ENCODE measurements at regions not wholly inside any gene's neighbourhood (a gene's known extent, or its start where the extent isn't known, plus 50 kb on each side); places are given as distances from the start of the nearest gene placed in this dataset.

DNA sequence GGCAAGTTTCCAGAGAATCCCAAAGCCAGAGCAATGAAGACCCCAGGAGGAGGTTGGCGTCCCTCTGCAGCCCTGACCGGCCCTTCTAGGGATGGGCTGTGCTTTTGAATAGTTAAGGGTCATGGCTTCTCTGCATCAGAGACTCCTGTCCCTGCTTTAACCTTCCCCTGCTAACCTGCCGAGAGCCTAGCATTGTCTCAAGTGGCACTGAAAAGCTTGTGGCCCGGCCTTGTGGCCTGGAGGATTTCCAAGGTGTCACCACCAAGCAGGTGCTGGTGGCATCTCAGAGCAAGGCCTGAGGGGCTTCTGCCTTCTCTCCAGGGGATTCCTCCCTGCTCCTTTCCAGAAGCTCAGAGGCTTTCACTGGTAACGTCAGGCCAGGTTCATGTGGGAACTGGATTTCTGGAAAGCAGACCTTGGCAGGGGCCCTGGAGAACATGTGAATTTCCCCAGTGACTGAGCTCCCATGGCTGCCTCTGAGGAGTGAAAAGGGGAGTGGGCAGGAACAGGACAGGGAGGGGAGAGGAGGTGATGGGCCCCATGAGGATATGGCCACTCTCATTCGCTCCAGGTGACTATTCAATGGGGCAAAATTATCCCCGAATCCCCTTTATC, 409.9 kb downstream of the PTPRU start:
- no peak for DNase-seq (ENCODE audit: low read depth in 2 of 2, low spot score in 1 of 2)

GRCh38 chr1:29645586-29645985, 409.3 kb downstream of the PTPRU start:
- no peak for DNase-seq (ENCODE audit: low read depth in 2 of 2, low spot score in 1 of 2)

- DNase-seq (ENCODE audit: low read depth in 2 of 2, low spot score in 1 of 2): no peak
These were observed 408.5 kb downstream of the PTPRU start for GRCh38 chr1:29644812-29645211.

- no peak for DNase-seq (ENCODE audit: low read depth in 2 of 2, low spot score in 1 of 2)
These were observed 407.6 kb downstream of the PTPRU start for GRCh38 chr1:29643838-29644440.

DNA sequence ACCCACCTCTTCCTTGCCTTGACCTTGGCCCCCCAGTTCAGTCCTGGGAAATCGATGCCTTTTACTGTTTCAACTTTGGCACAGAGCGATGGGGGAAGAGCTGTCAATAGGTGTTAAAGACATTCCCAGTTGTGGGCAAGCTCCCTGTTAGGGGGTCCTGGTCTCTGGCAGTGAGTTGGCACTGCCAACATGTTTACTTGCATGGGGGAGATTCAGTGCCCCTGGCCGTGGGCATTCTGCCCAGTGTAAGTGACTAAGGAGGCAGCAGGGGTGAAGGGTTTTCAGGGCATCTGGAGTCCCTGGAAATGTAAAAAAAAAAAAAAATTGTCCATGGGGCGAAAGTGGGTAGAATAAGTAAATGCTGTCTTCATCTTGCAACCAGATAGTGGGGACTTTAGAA, 407.0 kb downstream of the PTPRU start:
- no peak for DNase-seq (ENCODE audit: low read depth in 2 of 2, low spot score in 1 of 2)

GRCh38 chr1:29642519-29642918, 406.2 kb downstream of the PTPRU start:
- no peak for DNase-seq (ENCODE audit: low read depth in 2 of 2, low spot score in 1 of 2)

GRCh38 chr1:29641921-29642320, 405.6 kb downstream of the PTPRU start:
- no peak for DNase-seq (ENCODE audit: low read depth in 2 of 2, low spot score in 1 of 2)

- DNase-seq (ENCODE audit: low read depth in 2 of 2, low spot score in 1 of 2): no peak
These were observed 404.1 kb downstream of the PTPRU start for GRCh38 chr1:29640428-29640785.

DNA sequence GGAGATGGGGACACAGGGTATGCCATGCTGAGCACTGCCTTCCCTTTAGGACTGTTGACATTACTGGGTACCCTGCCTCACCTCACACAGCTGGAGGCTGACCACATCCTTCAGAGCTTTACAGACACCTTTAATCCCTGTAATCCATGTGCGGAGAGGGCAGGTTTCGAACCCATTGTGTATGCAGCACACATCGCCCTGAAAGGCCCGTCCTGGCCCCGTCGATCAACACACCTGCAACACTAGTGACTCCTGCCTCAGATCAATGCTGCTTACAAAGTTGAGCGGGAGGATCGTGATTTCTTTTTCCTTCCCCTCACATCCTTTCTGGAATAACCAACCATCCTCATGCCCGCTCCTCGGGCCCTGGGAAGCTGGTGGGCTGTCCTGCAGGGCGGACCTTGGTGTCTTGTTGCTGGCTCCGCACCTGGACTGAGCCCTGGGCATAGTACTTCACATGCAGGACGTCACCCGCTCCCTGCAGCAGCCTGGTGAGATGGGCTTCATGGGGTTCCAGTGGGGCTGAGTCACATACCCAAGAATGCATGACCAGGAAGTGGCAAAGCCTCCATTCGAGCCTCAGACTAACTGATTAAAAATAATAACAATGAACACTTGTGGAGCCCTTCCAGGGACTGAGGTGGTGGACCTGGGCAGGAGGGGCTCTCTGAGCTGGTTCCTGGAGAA, 403.6 kb downstream of the PTPRU start:
- no peak for DNase-seq (ENCODE audit: low read depth in 2 of 2, low spot score in 1 of 2)

DNA sequence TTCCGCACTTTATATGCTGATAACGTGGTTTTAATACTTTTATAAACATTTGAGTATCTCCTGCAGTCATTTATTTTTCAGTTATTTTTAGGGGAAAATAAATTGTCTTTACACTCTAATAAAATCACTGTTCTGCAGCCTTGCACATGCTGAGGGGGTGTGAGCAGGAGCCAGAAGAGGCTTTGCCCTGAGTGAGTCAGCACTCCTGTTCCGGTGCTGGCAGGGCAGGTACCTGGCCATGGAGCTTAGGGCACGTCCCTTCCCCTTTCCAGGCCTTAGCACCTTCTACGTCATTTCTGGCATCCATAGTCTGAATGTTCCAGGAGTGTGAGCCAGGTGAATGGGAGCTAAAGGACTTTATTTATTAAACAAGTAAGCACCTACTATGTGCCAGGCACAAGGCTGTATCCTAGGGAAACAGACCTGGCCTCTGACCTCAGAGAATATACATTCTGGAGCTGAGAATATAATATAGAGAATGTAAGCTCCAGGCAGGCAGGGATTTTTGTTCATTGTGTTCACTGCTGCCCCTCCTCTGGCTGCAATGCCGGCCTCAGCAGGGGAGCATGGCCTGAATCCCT, 402.9 kb downstream of the PTPRU start:
- no peak for DNase-seq (ENCODE audit: low read depth in 2 of 2, low spot score in 1 of 2)

- no peak for DNase-seq (ENCODE audit: low read depth in 2 of 2, low spot score in 1 of 2)
These were observed 402.0 kb downstream of the PTPRU start for GRCh38 chr1:29638281-29638680.

DNA sequence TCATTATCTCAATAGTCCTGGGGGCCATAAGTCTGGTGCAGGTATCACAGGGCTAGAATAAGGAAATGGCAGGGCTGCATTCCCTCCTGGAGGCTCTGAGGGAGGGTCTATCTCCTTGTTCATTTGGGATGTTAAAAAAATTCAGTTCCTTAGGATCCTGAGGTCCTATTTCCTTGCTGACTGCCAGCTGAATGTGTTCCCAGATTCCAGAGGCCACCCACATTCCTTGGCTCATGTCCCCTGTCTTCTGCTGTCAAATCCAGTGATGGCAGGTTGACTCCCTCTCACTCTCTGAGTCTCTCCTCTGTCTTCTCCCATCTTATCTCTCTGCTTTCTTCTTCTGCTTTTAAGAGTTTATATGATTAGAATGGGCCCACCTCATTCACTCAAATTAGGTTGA, 400.6 kb downstream of the PTPRU start:
- DNase-seq (ENCODE audit: low read depth in 2 of 2, low spot score in 1 of 2): no peak

DNA sequence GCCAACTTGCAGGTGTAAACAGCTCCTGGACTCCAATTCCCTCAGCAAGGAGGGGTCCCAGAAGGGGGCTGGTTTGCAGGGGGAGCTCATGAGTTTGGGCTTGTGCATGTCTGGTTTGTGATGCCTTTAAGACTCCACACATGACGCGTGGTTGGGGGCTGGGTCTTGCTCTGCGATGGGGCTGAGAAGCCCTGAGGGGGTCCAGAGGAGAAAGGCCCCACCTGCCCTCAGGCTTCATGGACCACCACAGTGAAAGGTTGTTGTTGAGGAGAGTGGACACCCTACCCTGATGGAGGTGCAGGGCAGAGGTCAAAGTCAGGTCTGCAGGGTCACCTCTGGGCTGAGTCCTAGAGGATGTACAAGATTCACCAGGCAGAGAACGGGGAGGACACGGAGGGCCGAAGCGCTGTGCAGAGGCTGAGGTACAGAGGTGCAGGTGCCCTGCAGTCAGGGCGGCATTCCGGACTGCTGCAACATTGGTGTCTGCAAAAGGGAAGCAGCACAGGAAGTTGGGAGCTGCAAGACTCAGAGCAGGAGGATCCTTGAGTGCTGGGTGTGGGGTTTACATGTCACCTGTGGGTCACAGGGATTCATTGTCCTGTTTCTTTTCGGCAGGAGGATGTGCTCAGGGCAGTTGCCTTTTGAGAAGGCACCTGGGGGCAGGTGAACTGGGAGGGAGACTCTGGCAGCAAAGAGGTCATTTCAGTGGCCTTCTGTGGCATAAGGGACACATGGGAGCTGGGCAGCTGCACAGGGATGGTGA, 399.4 kb downstream of the PTPRU start:
- no peak for DNase-seq (ENCODE audit: low read depth in 2 of 2, low spot score in 1 of 2)

GRCh38 chr1:29634746-29635335, 398.5 kb downstream of the PTPRU start:
- DNase-seq (ENCODE audit: low read depth in 2 of 2, low spot score in 1 of 2): no peak

- no peak for DNase-seq (ENCODE audit: low read depth in 2 of 2, low spot score in 1 of 2)
These were observed 398.0 kb downstream of the PTPRU start for GRCh38 chr1:29634324-29634723.

DNA sequence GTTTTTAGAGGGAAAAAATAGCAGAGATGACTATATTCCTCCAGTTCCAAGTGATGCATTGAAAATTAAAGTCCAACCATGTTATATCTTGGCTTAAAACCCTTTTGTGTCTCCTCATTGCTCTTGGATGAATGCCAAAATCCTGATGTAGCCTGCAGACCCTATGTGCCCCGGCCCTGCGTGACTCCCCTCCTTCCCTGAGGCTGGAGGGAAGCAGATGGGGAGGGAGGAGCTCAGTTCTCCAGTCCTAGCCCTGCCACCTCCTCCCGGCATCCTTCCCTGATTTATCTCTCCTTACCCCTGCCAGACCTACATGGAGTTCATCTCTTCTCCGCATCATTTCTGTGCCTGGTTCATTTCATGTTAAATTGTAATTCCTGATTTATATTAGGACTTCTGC, 397.4 kb downstream of the PTPRU start:
- DNase-seq (ENCODE audit: low read depth in 2 of 2, low spot score in 1 of 2): no peak

GRCh38 chr1:29632806-29633615, 396.7 kb downstream of the PTPRU start:
- no peak for DNase-seq (ENCODE audit: low read depth in 2 of 2, low spot score in 1 of 2)

- no peak for DNase-seq (ENCODE audit: low read depth in 2 of 2, low spot score in 1 of 2)
These were observed 395.8 kb downstream of the PTPRU start for GRCh38 chr1:29631836-29632805.

DNA sequence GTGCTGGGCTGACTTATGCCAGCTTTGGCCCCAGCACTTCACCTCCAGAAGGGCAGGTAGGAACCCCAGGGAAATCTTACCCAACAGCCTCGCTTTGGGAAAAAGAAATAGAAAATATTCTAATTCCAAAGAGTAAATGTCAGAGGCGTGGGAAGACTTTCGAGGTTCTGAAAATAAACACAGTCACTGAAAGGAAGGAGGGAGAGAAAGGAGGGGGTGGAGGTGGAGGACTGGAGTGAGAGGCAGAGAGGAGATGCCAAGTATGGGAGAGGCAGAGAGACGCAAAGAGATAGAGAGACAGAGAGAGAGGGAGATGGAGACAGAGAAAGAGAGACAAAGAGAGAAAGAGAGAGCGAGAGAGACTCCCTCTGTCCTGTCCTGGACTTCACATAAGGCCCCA, 395.0 kb downstream of the PTPRU start:
- no peak for DNase-seq (ENCODE audit: low read depth in 2 of 2, low spot score in 1 of 2)

Data from stimulated activated CD8-positive, alpha-beta memory T cell treated with anti-CD3 and anti-CD28 coated beads, Interleukin-4, amount 100 ng/mL, for 1 hour (primary cell).